ACC112 (cell line): ENCODE measurements at regions not wholly inside any gene's neighbourhood (a gene's known extent, or its start where the extent isn't known, plus 50 kb on each side); places are given as distances from the start of the nearest gene placed in this dataset.

Experiments
- H2AFZ ChIP-seq: fragments of 200-600 bp; sonication (generic); one replicate; pipeline ENCODE4 v1.6.0; 2017; ENCODE audit warnings: antibody characterized with exemption, low read length; ENCODE audit not compliant: unreplicated experiment
- H3K27ac ChIP-seq: fragments of 200-600 bp; sonication (generic); 2 replicates; pipeline ENCODE4 v1.5.1; 2014; ENCODE audit warnings: low read depth, mild to moderate bottlenecking, antibody characterized with exemption, low read length, moderate library complexity
- H3K27me3 ChIP-seq: fragments of 200-600 bp; sonication (generic); 2 replicates; pipeline ENCODE4 v1.6.1; 2014; ENCODE audit warnings: mild to moderate bottlenecking, antibody characterized with exemption, low read length, moderate library complexity, mixed read lengths; ENCODE audit not compliant: insufficient read depth
- H3K36me3 ChIP-seq: fragments of 200-600 bp; sonication (generic); 2 replicates; pipeline ENCODE4 v1.6.1; 2016; ENCODE audit warnings: mild to moderate bottlenecking, antibody characterized with exemption, low read length, moderate library complexity, mixed read lengths; ENCODE audit not compliant: insufficient read depth
- H3K4me1 ChIP-seq: fragments of 200-600 bp; sonication (generic); one replicate; pipeline ENCODE4 v1.6.1; 2016; ENCODE audit warnings: low read length, mixed read lengths; ENCODE audit not compliant: insufficient read depth, unreplicated experiment, control insufficient read depth
- H3K4me3 ChIP-seq: fragments of 200-600 bp; sonication (generic); 2 replicates; pipeline ENCODE4 v1.5.1; 2014; ENCODE audit warnings: mild to moderate bottlenecking, low read depth, low read length
- H3K79me2 ChIP-seq: fragments of 200-600 bp; sonication (generic); one replicate; pipeline ENCODE4 v1.6.0; 2016; ENCODE audit warnings: low read length; ENCODE audit not compliant: control insufficient read depth, unreplicated experiment, insufficient read depth

DNA sequence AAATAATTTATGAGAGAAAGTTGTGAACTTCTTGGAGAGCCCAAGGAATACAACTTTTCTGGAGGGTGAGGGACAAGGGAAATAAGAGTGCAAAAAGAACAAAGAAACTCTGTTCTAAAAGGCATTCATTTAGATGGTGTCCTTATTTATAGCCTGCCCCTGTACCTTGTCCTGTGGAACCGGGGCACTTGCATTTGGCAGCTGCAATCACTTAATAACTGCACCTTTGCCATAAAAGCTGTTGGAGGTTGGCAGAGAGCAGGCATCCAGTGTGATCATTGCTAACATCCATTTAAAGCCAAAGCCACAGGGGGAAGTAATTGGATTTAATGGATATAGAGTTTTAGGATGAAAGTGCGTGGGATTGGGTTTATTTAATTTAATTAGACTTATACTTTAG, 50.8 kb upstream of the SGK1 start:
- no peak overlapping the region for H3K27ac ChIP-seq

More for the DNA sequence above, 50.8 kb upstream of the SGK1 start:
- Histone ChIP-seq H3K4me3 (no peak overlapping the region), H3K27me3 (no peaks in the 10 kb centered on the region), H3K36me3 (no peaks in the 10 kb centered on the region), H3K4me1 (peaks cover 11% of the 10 kb centered on the region), H3K79me2 (no peaks in the 10 kb centered on the region), H2AFZ (no peak overlapping the region)
